ENCODE measurements at regions not wholly inside any gene's neighbourhood (a gene's known extent, or its start where the extent isn't known, plus 50 kb on each side); places are given as distances from the start of the nearest gene placed in this dataset.

GRCh38 chr18:57855551-57855950, 52.4 kb upstream of the ATP8B1 start:
- intact Hi-C loops (cut with micrococcal nuclease): no loop called here
- POLR2A ChIA-PET: no interaction called here

DNA sequence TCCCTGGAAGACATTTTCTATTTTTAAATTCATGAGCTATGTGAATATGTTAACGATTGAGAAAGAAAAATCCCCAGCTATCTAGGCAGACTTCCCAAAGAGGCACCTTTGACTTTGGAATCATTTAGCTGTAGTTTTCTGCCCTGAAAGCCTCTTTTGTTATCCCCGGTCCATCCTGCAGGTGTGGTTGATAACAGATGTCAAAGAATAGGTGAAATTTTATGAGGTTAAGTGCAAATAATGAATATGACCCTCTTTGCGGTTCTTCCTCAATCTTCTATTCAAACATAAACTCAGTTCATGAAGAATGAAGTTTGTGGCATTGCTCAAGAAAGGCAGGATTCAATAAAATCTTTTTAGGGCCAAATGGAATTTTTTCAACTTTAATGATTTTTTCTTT, 51.6 kb upstream of the ATP8B1 start:
- intact Hi-C loops (cut with micrococcal nuclease): no loop called here
- ATAC-seq (ENCODE audit: low read depth) (no peak), DNase-seq (no peak)
- Mint-ChIP-seq H3K4me1 (no peaks in the 10 kb centered on the region), H3K27ac (no peak overlapping the region), H3K4me3 (no peak overlapping the region), H3K36me3 (ENCODE audit: low read depth) (no peaks in the 10 kb centered on the region), H3K27me3 (no peaks in the 10 kb centered on the region), H3K9me3 (no peaks in the 10 kb centered on the region)
- ChIA-PET CTCF (no interaction called here), POLR2A (no interaction called here)
- TF ChIP-seq, protein P1, sequence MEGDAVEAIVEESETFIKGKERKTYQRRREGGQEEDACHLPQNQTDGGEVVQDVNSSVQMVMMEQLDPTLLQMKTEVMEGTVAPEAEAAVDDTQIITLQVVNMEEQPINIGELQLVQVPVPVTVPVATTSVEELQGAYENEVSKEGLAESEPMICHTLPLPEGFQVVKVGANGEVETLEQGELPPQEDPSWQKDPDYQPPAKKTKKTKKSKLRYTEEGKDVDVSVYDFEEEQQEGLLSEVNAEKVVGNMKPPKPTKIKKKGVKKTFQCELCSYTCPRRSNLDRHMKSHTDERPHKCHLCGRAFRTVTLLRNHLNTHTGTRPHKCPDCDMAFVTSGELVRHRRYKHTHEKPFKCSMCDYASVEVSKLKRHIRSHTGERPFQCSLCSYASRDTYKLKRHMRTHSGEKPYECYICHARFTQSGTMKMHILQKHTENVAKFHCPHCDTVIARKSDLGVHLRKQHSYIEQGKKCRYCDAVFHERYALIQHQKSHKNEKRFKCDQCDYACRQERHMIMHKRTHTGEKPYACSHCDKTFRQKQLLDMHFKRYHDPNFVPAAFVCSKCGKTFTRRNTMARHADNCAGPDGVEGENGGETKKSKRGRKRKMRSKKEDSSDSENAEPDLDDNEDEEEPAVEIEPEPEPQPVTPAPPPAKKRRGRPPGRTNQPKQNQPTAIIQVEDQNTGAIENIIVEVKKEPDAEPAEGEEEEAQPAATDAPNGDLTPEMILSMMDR (IDR thresholded peaks at IDR 0.05): no peak

More at GRCh38 chr18:57855551-57855950, 52.4 kb upstream of the ATP8B1 start:
- H3K4me1 Mint-ChIP-seq: no peaks in the 10 kb centered on the region
- H3K27me3 Mint-ChIP-seq: no peaks in the 10 kb centered on the region
- TF ChIP-seq, protein P1 (IDR thresholded peaks at IDR 0.05): no peak
- no peak overlapping the region for H3K27ac Mint-ChIP-seq
- H3K9me3 Mint-ChIP-seq: no peaks in the 10 kb centered on the region
- no peak overlapping the region for H3K4me3 Mint-ChIP-seq
- ATAC-seq (ENCODE audit: low read depth) (no peak), DNase-seq (no peak)
- H3K36me3 Mint-ChIP-seq (ENCODE audit: low read depth): no peaks in the 10 kb centered on the region
- CTCF ChIA-PET: interaction anchor here (0.6 kb wide), 1 partner anchor 18 kb away, joined by 3 read pairs; no protein-coding TSS in a partner anchor

DNA sequence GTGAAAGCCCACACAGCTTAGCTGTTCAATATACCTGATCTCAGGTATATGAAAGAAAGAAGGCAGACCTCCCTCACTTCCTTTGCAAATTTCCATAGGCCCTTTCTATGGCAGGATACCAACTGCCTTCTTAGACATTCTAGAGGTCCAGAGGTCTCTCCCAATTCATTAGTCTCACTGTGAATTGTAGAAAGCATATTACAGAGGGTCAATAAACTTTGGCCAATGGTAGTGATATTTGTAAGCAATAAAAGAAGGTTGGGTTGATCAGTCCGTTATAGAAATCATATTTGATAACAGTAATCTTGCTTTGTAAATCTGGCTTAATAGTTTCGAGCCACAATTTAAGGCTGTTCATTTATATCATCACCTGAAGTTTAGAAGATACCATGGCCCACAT, 50.7 kb upstream of the ATP8B1 start:
- Mint-ChIP-seq H3K4me1 (no peaks in the 10 kb centered on the region), H3K27ac (no peak overlapping the region), H3K9me3 (no peaks in the 10 kb centered on the region), H3K4me3 (no peak overlapping the region), H3K27me3 (no peaks in the 10 kb centered on the region), H3K36me3 (ENCODE audit: low read depth) (no peaks in the 10 kb centered on the region)
- TF ChIP-seq, protein P1 (IDR thresholded peaks at IDR 0.05): no peak
- DNase-seq: no peak
- ATAC-seq (ENCODE audit: low read depth): no peak
- intact Hi-C loops (cut with micrococcal nuclease): no loop called here
- CTCF ChIA-PET: no interaction called here
- POLR2A ChIA-PET: no interaction called here

DNA sequence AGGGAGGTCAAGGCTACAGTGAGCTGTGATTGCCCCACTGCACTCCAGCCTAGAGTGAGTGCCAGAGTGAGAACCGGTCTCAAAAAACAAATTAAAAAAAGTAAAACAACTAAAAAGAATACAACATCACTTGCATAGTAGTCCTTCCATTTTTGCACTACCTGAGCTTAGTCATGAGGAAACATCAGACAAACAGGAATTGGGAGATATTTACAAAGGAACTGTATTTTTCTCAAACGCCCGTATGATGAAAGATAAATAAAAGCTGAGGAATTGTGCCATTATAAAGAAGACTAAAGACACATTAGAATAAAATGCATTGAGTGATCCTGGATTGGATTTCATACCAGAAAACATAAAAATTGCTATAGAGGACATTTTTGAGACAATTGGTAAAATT, 50.0 kb upstream of the ATP8B1 start:
- ChIA-PET POLR2A (no interaction called here), CTCF (no interaction called here)
- Mint-ChIP-seq H3K27ac (no peak overlapping the region), H3K36me3 (ENCODE audit: low read depth) (no peaks in the 10 kb centered on the region), H3K4me3 (no peak overlapping the region), H3K4me1 (no peaks in the 10 kb centered on the region), H3K9me3 (no peaks in the 10 kb centered on the region), H3K27me3 (no peaks in the 10 kb centered on the region)
- intact Hi-C loops (cut with micrococcal nuclease): no loop called here
- no peak for ATAC-seq (ENCODE audit: low read depth)
- DNase-seq: no peak
- TF ChIP-seq, protein P1 (IDR thresholded peaks at IDR 0.05): no peak
